Stimulated activated CD8-positive, alpha-beta memory T cell treated with anti-CD3 and anti-CD28 coated beads, Interleukin-15, amount 100 ng/mL, for 4 hours (primary cell): ENCODE measurements at regions not wholly inside any gene's neighbourhood (a gene's known extent, or its start where the extent isn't known, plus 50 kb on each side); places are given as distances from the start of the nearest gene placed in this dataset.

Experiments used
- DNase-seq, 2 donors: peaks; one replicate each; pipeline ENCODE4 v3.0.0-alpha.2; 2020; ENCODE audit warnings: low read depth in 2 of 2

GRCh38 chr2:37425408-37425807, 81.0 kb downstream of the QPCT start:
- no peak for DNase-seq

- no peak for DNase-seq
These were observed 82.8 kb downstream of the QPCT start for GRCh38 chr2:37427241-37427640.

- DNase-seq = no peak
These were observed 91.9 kb downstream of the QPCT start for GRCh38 chr2:37436323-37436722.

- DNase-seq = no peak
These were observed 94.8 kb downstream of the QPCT start for GRCh38 chr2:37439131-37439642.

- DNase-seq = no peak
These were observed 96.6 kb downstream of the QPCT start for GRCh38 chr2:37441055-37441454.

- no peak for DNase-seq
These were observed 98.7 kb downstream of the QPCT start for GRCh38 chr2:37443082-37443481.

GRCh38 chr2:37447446-37447845, 103.0 kb downstream of the QPCT start:
- no peak for DNase-seq

GRCh38 chr2:37448342-37449120, 104.1 kb downstream of the QPCT start:
- no peak for DNase-seq

- no peak for DNase-seq
These were observed 105.4 kb downstream of the QPCT start for GRCh38 chr2:37449761-37450296.

GRCh38 chr2:37453027-37453426, 108.6 kb downstream of the QPCT start:
- DNase-seq = no peak

GRCh38 chr2:37454851-37455762, 110.7 kb downstream of the QPCT start:
- DNase-seq = no peak

GRCh38 chr2:37456479-37456878, 112.0 kb downstream of the QPCT start:
- DNase-seq = peak in 1 of 2 donors; percentile 5

GRCh38 chr2:37457401-37457901, 113.0 kb downstream of the QPCT start:
- DNase-seq = no peak

GRCh38 chr2:37458133-37458532, 113.7 kb downstream of the QPCT start:
- no peak for DNase-seq

GRCh38 chr2:37459095-37459981, 114.9 kb downstream of the QPCT start:
- no peak for DNase-seq

GRCh38 chr2:37460896-37461229, 116.4 kb downstream of the QPCT start:
- DNase-seq = no peak

- no peak for DNase-seq
These were observed 119.6 kb downstream of the QPCT start for GRCh38 chr2:37464067-37464466.

GRCh38 chr2:37466533-37467222, 122.2 kb downstream of the QPCT start:
- DNase-seq = no peak

- DNase-seq = no peak
These were observed 123.7 kb downstream of the QPCT start for GRCh38 chr2:37468170-37468569.

GRCh38 chr2:37469126-37469525, 124.7 kb downstream of the QPCT start:
- DNase-seq = no peak

GRCh38 chr2:37471104-37471503, 126.7 kb downstream of the QPCT start:
- no peak for DNase-seq
